GM12878 (cell line): ENCODE measurements at regions not wholly inside any gene's neighbourhood (a gene's known extent, or its start where the extent isn't known, plus 50 kb on each side); places are given as distances from the start of the nearest gene placed in this dataset.
A peak's percentile ranks its signal among the peaks of the same experiment; 100 is the strongest.

Source experiments
- ATAC-seq: fragments of 200-7000 bp; cut with Tn5 transposase; 3 replicates; pipeline ENCODE4 v1.9.1; 2020; ENCODE audit warnings: mild to moderate bottlenecking, moderate library complexity
- BruUV-seq: library from RNA; stranded (reverse); fragments of 400-500 nt; replicated peaks from 2 replicates; lab custom pipeline; 2021; lab: Mats Ljungman, UMichigan
- CTCF ChIA-PET: fragments of 300-600 bp; sonication (Branson Sonifier 250); formaldehyde crosslinking; extraction: SDS; loops from one replicate; lab custom pipeline; 2021; ENCODE audit warnings: inconsistent platforms; lab: Yijun Ruan, JAX
- POLR2A ChIA-PET: fragments of 350-600 bp; formaldehyde crosslinking; extraction: SDS; loops from one replicate; lab custom pipeline; 2021; ENCODE audit warnings: inconsistent platforms; lab: Charles Lee
- RAD21 ChIA-PET: fragments of 300-600 bp; sonication (Branson Sonifier 250); formaldehyde crosslinking; loops from one replicate; lab custom pipeline; 2023; ENCODE audit warnings: antibody characterized with exemption; ENCODE audit not compliant: unreplicated experiment; lab: Charles Lee
- SMC1A ChIA-PET: fragments of 300-600 bp; sonication (Branson Sonifier 250); formaldehyde crosslinking; loops from one replicate; lab custom pipeline; 2023; ENCODE audit not compliant: unreplicated experiment, uncharacterized antibody; lab: Charles Lee
- DNase-seq: peaks from one replicate; pipeline ENCODE4 v3.0.0-alpha.2; 2011; ENCODE audit warnings: low read depth, low spot score
- FAIRE-seq: peaks from 3 replicates; lab custom pipeline; 2011; peaks lifted over from hg19 to GRCh38; lab: Jason Lieb, UNC
- H2AFZ ChIP-seq: 2 replicates; pipeline ENCODE4 v1.6.0; 2011; ENCODE audit warnings: low read depth, low read length, control low read depth; ENCODE audit not compliant: control insufficient read depth
- H3K27ac ChIP-seq: 2 replicates; pipeline ENCODE4 v1.5.1; 2011; ENCODE audit warnings: control low read depth; ENCODE audit not compliant: control insufficient read depth, insufficient read depth
- H3K27me3 ChIP-seq, 2 experiments: replicated peaks in 1 of 2; 2 replicates each; pipeline versions ENCODE4 v1.6.0 to v1.6.1; 2011; ENCODE audit warnings: low read length in 1 of 2; ENCODE audit not compliant: control insufficient read depth in 2 of 2, insufficient read depth in 2 of 2
- H3K36me3 ChIP-seq, 2 experiments: 2 replicates each; pipeline ENCODE4 v1.5.1; 2011; ENCODE audit warnings: low read length in 1 of 2; ENCODE audit not compliant: control insufficient read depth in 2 of 2, insufficient read depth in 2 of 2
- H3K4me1 ChIP-seq: 2 replicates; pipeline ENCODE4 v1.6.1; 2011; ENCODE audit warnings: mild to moderate bottlenecking, low read length, moderate library complexity, mixed read lengths; ENCODE audit not compliant: control insufficient read depth, insufficient read depth
- H3K4me2 ChIP-seq: 2 replicates; pipeline ENCODE4 v1.6.0; 2011; ENCODE audit warnings: control low read depth; ENCODE audit not compliant: control insufficient read depth, insufficient read depth
- H3K4me3 ChIP-seq: fragments of 200-600 bp; sonication (generic); 2 replicates; pipeline ENCODE4 v1.5.1; 2016
- H3K79me2 ChIP-seq: 2 replicates; pipeline ENCODE4 v1.6.0; 2011; ENCODE audit warnings: low read length; ENCODE audit not compliant: control insufficient read depth, insufficient read depth
- H3K9ac ChIP-seq: 2 replicates; pipeline ENCODE4 v1.8.0; 2011; ENCODE audit warnings: low read length, control low read depth, mixed read lengths; ENCODE audit not compliant: control insufficient read depth, insufficient read depth
- H3K9me3 ChIP-seq: replicated peaks from 3 replicates; pipeline ENCODE4 v1.5.1; 2011; ENCODE audit warnings: mild to moderate bottlenecking, low read length; ENCODE audit not compliant: control insufficient read depth, insufficient read depth
- H4K20me1 ChIP-seq: 2 replicates; pipeline ENCODE4 v1.6.0; 2011; ENCODE audit not compliant: control insufficient read depth, insufficient read depth
- ATF3 ChIP-seq: IDR thresholded peaks from 2 replicates; pipeline ENCODE4 v1.6.1; 2011; ENCODE audit warnings: low read depth, mild to moderate bottlenecking, low read length, moderate library complexity, borderline replicate concordance; ENCODE audit errors: extremely low read depth
- CBX5 ChIP-seq: sonication (generic); IDR thresholded peaks from 2 replicates; pipeline ENCODE4 v1.6.1; 2016; ENCODE audit warnings: low read depth, moderate library complexity, mild to moderate bottlenecking, inconsistent platforms
- CHD1 ChIP-seq: IDR thresholded peaks from 2 replicates; pipeline ENCODE4 v1.6.1; 2012; ENCODE audit warnings: low read depth, low read length, improper control_type of control experiment
- EZH2 ChIP-seq: IDR thresholded peaks from 2 replicates; pipeline ENCODE4 v1.6.1; 2012; ENCODE audit warnings: low read depth, mild to moderate bottlenecking, control low read depth, inconsistent platforms, low read length, borderline replicate concordance; ENCODE audit not compliant: control insufficient read depth
- FOXM1 ChIP-seq: IDR thresholded peaks from 2 replicates; pipeline ENCODE4 v1.6.1; 2012; ENCODE audit warnings: low read depth, mild to moderate bottlenecking, inconsistent platforms, low read length, moderate library complexity
- HDAC2 ChIP-seq: fragments of 200-600 bp; sonication (generic); IDR thresholded peaks from 2 replicates; pipeline ENCODE4 v1.6.1; 2017
- HDGF ChIP-seq: fragments of 450-650 bp; IDR thresholded peaks from 2 replicates; pipeline ENCODE4 v1.6.1; 2016; ENCODE audit warnings: antibody characterized with exemption
- JUND ChIP-seq: IDR thresholded peaks from 2 replicates; pipeline ENCODE4 v1.6.1; 2012; ENCODE audit warnings: low read depth, mild to moderate bottlenecking, low read length, improper control_type of control experiment, moderate library complexity
- MEF2B ChIP-seq: fragments of 450-650 bp; IDR thresholded peaks from 2 replicates; pipeline ENCODE4 v1.6.1; 2018; ENCODE audit warnings: mild to moderate bottlenecking, moderate library complexity; ENCODE audit not compliant: partially characterized antibody, poor library complexity, severe bottlenecking
- NR2C1 ChIP-seq: fragments of 450-650 bp; IDR thresholded peaks from 2 replicates; pipeline ENCODE4 v1.6.1; 2017; ENCODE audit warnings: antibody characterized with exemption, mild to moderate bottlenecking, moderate library complexity
- PAX8 ChIP-seq: fragments of 450-650 bp; IDR thresholded peaks from 2 replicates; pipeline ENCODE4 v1.6.1; 2017; ENCODE audit warnings: mild to moderate bottlenecking, moderate library complexity
- PML ChIP-seq: IDR thresholded peaks from 2 replicates; pipeline ENCODE4 v1.6.1; 2012; ENCODE audit warnings: low read length, inconsistent platforms
- RAD21 ChIP-seq: IDR thresholded peaks from 2 replicates; pipeline ENCODE4 v1.6.1; 2011; ENCODE audit warnings: mild to moderate bottlenecking, low read depth, low read length, moderate library complexity; ENCODE audit not compliant: insufficient read depth
- SIN3A ChIP-seq: IDR thresholded peaks from 2 replicates; pipeline ENCODE4 v1.6.1; 2012; ENCODE audit warnings: low read depth, low read length, improper control_type of control experiment
- SREBF1 ChIP-seq: IDR thresholded peaks from 2 replicates; pipeline ENCODE4 v1.6.1; 2012; ENCODE audit warnings: mild to moderate bottlenecking, low read length
- SRF ChIP-seq, 2 experiments: IDR thresholded peaks; 2 replicates each; pipeline ENCODE4 v1.6.1; 2011; ENCODE audit warnings: low read depth in 2 of 2, low read length in 2 of 2, mild to moderate bottlenecking in 1 of 2, moderate library complexity in 1 of 2
- WRNIP1 ChIP-seq: IDR thresholded peaks from 2 replicates; pipeline ENCODE4 v1.6.1; 2011; ENCODE audit warnings: low read depth, low read length, improper control_type of control experiment, borderline replicate concordance
- ZNF217 ChIP-seq: fragments of 450-650 bp; IDR thresholded peaks from 2 replicates; pipeline ENCODE4 v1.6.1; 2017; ENCODE audit warnings: antibody characterized with exemption, mild to moderate bottlenecking
- ZZZ3 ChIP-seq: IDR thresholded peaks from 2 replicates; pipeline ENCODE4 v1.6.1; 2011; ENCODE audit warnings: low read depth; ENCODE audit not compliant: control insufficient read depth, insufficient read length
- WGBS: methylation state at CpG from one replicate; pipeline ENCODE4 v1.1.6; 2016; ENCODE audit warnings: low lambda C conversion rate; ENCODE audit not compliant: insufficient replicate concordance, insufficient coverage; ENCODE audit errors: missing lambda C conversion rate; 5-methylcytosine and 5-hydroxymethylcytosine counted together
- in situ Hi-C: fragments of 300-500 bp; cut with MboI; formaldehyde crosslinking; loops from 9 replicates; pipeline ENCODE4 v1.14.3; 2018; ENCODE audit warnings: mixed read lengths
- intact Hi-C: fragments of 100-400 bp; cut with micrococcal nuclease; formaldehyde crosslinking; loops from one replicate; pipeline ENCODE4 v1.14.2; 2022; ENCODE audit not compliant: unreplicated experiment
- TF ChIP-seq, protein P1 (sequence below): fragments of 450-650 bp; IDR thresholded peaks from 2 replicates; pipeline ENCODE4 v1.6.1; 2016; ENCODE audit warnings: mild to moderate bottlenecking

GRCh38 chr13:73970421-73971055 lies 163.7 kb downstream of the KLF12 start (continued):
- TF ChIP-seq PML: no peak
- TF ChIP-seq FOXM1: no peak
- TF ChIP-seq ZZZ3: no peak

- Histone ChIP-seq H3K9ac (no peak overlapping the region), H3K4me1 (peaks cover 17% of the 10 kb centered on the region), H4K20me1 (no peaks in the 10 kb centered on the region), H3K27ac (no peak overlapping the region; the same call in 1 of the 2 replicates), H3K36me3 (no peaks in the 10 kb centered on the region), H3K4me3 (no peak overlapping the region), H3K9me3 (peaks cover 2% of the 10 kb centered on the region; the same call in 1 of the 3 replicates), H3K4me2 (peak overlapping the region; percentile 28; the same call in 1 of the 2 replicates), H3K27me3 (no peaks in the 10 kb centered on the region), H2AFZ (no peak overlapping the region), H3K79me2 (peaks cover 2% of the 10 kb centered on the region; the same call in 1 of the 2 replicates)
- ChIA-PET SMC1A (interaction anchor here (0.6 to 4.2 kb wide), 8 partner anchors 24 to 176 kb away, joined by 3 to 22 read pairs (median 6); no protein-coding TSS in a partner anchor), CTCF (interaction anchor here (0.9 to 1.7 kb wide), 5 partner anchors 19 to 132 kb away, joined by 3 to 5 read pairs (median 4); no protein-coding TSS in a partner anchor), RAD21 (interaction anchor here (1.0 to 1.8 kb wide), 3 partner anchors 24 to 59 kb away, joined by 4 to 8 read pairs (median 5); no protein-coding TSS in a partner anchor), POLR2A (interaction anchor here (0.6 to 1.3 kb wide), 3 partner anchors 24 to 168 kb away, joined by 3 to 5 read pairs (median 3); no protein-coding TSS in a partner anchor)
- in situ Hi-C loops (no loop called here), intact Hi-C loops (loop anchor here (5.0 to 10.0 kb wide), 2 partner anchors 115 to 167 kb away; partner anchors contain the start of gene KLF12)
- ATAC-seq (peak; percentile 99), DNase-seq (peak; percentile 89), FAIRE-seq (peak; percentile 100)
- no TSS peak for BruUV-seq
- 23% methylated on average over 5 of the region's 5 CpGs for WGBS
- TF ChIP-seq HDGF (no peak), ZNF217 (peak; percentile 96; the same call in 1 of the 2 replicates), MEF2B (peak; percentile 72), JUND (0 out of 2 replicates have a peak, but pooled peaks have one; percentile 15), RAD21 (0 out of 2 replicates have a peak, but pooled peaks have one; percentile 1), WRNIP1 (no peak), SRF (IDR thresholded peaks at IDR 0.05; ENCODE audit: low read depth in 2 of 2, low read length in 2 of 2) (0 out of 4 replicates have a peak, but pooled peaks of 1 of the 2 experiments have one; percentile 9), CBX5 (peak; percentile 40; the same call in 1 of the 2 replicates), NR2C1 (no peak), ATF3 (no peak), EZH2 (no peak), SREBF1 (0 out of 2 replicates have a peak, but pooled peaks have one; percentile 36), CHD1 (no peak), SIN3A (no peak), PAX8 (peak; percentile 95; the same call in 1 of the 2 replicates), HDAC2 (no peak)
- TF ChIP-seq, protein P1, sequence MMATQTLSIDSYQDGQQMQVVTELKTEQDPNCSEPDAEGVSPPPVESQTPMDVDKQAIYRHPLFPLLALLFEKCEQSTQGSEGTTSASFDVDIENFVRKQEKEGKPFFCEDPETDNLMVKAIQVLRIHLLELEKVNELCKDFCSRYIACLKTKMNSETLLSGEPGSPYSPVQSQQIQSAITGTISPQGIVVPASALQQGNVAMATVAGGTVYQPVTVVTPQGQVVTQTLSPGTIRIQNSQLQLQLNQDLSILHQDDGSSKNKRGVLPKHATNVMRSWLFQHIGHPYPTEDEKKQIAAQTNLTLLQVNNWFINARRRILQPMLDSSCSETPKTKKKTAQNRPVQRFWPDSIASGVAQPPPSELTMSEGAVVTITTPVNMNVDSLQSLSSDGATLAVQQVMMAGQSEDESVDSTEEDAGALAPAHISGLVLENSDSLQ: 0 out of 2 replicates have a peak, but pooled peaks have one; percentile 34
Measured at GRCh38 chr13:73967397-73968165, 166.6 kb downstream of the KLF12 start.
